ENCODE measurements at regions not wholly inside any gene's neighbourhood (a gene's known extent, or its start where the extent isn't known, plus 50 kb on each side); places are given as distances from the start of the nearest gene placed in this dataset.

GRCh38 chr4:138870737-138871554 lies 144.6 kb upstream of the NOCT start:
- TF ChIP-seq CTCF (conservative IDR thresholded peaks at IDR 0.05; ENCODE audit: low read depth, low read length), result peak; percentile 87
- TF ChIP-seq MAZ (IDR thresholded peaks at IDR 0.05; ENCODE audit: borderline replicate concordance, low read depth, low read length), result no peak
- TF ChIP-seq MAFK (IDR thresholded peaks at IDR 0.05; ENCODE audit: low read depth, low read length), result no peak
- no peak for TF ChIP-seq NFE2L2 (IDR thresholded peaks at IDR 0.05; ENCODE audit: low read depth, low read length)
